Fibroblast of lung (primary cell): ENCODE measurements at regions not wholly inside any gene's neighbourhood (a gene's known extent, or its start where the extent isn't known, plus 50 kb on each side); places are given as distances from the start of the nearest gene placed in this dataset.

Experiments
- DNase-seq, 2 donors: peaks; one replicate each; pipeline versions ENCODE4 v3.0.0 to v3.0.0-alpha.2; 2010; ENCODE audit warnings: low read depth in 2 of 2
- H2AFZ ChIP-seq: 2 replicates; pipeline ENCODE4 v1.5.1; 2012; ENCODE audit warnings: low read length, control low read depth, inconsistent platforms
- H3K27ac ChIP-seq: 2 replicates; pipeline ENCODE4 v1.5.1; 2011; ENCODE audit warnings: low read length, control low read depth; ENCODE audit not compliant: insufficient read depth
- H3K27me3 ChIP-seq: 2 replicates; pipeline ENCODE4 v1.5.1; 2011; ENCODE audit warnings: mild to moderate bottlenecking, low read length; ENCODE audit not compliant: control insufficient read depth, insufficient read depth
- H3K36me3 ChIP-seq: 2 replicates; pipeline ENCODE4 v1.5.1; 2011; ENCODE audit warnings: low read length; ENCODE audit not compliant: control insufficient read depth, insufficient read depth
- H3K4me1 ChIP-seq: 2 replicates; pipeline ENCODE4 v1.5.1; 2011; ENCODE audit warnings: low read length; ENCODE audit not compliant: control insufficient read depth, insufficient read depth; ENCODE audit errors: extremely low read depth
- H3K4me2 ChIP-seq: 2 replicates; pipeline ENCODE4 v1.5.1; 2011; ENCODE audit warnings: low read length, control low read depth; ENCODE audit not compliant: insufficient read depth; ENCODE audit errors: extremely low read depth
- H3K4me3 ChIP-seq, 4 experiments: fragments of 200-600 bp in 1 of 4; sonication (generic) in 1 of 4; replicated peaks in 1 of 4; 2 replicates each; pipeline ENCODE4 v1.5.1; 2011 to 2016; ENCODE audit warnings: low read length in 4 of 4, low read depth in 3 of 4, mild to moderate bottlenecking in 3 of 4, control low read depth in 2 of 4, inconsistent platforms in 1 of 4, mixed read lengths in 1 of 4; ENCODE audit not compliant: insufficient read depth in 1 of 4; ENCODE audit errors: control extremely low read depth in 1 of 4
- H3K79me2 ChIP-seq: 2 replicates; pipeline ENCODE4 v1.5.1; 2012; ENCODE audit warnings: mild to moderate bottlenecking, low read length, inconsistent platforms; ENCODE audit not compliant: control insufficient read depth, insufficient read depth
- H3K9ac ChIP-seq: 2 replicates; pipeline ENCODE4 v1.5.1; 2011; ENCODE audit warnings: mild to moderate bottlenecking, low read length, control low read depth; ENCODE audit not compliant: insufficient read depth
- H3K9me3 ChIP-seq: 2 replicates; pipeline ENCODE4 v1.5.1; 2012; ENCODE audit warnings: low read depth, low read length; ENCODE audit not compliant: control insufficient read depth, insufficient read depth
- H4K20me1 ChIP-seq: 2 replicates; pipeline ENCODE4 v1.5.1; 2011; ENCODE audit warnings: low read length; ENCODE audit not compliant: control insufficient read depth, insufficient read depth; ENCODE audit errors: extremely low read depth
- EZH2 ChIP-seq: IDR thresholded peaks from 2 replicates; pipeline ENCODE4 v1.5.1; 2012; ENCODE audit warnings: low read length, control low read depth, mild to moderate bottlenecking; ENCODE audit errors: missing control alignments
- TF ChIP-seq, protein P1 (sequence below), 2 donors: IDR thresholded peaks in 1 of 2; conservative IDR thresholded peaks in 1 of 2; 1 replicate in 1 of 2; 2 replicates in 1 of 2; pipeline ENCODE4 v1.5.1; 2011 to 2012; ENCODE audit warnings: low read length in 2 of 2, control low read depth in 1 of 2, inconsistent platforms in 1 of 2, low read depth in 1 of 2, mild to moderate bottlenecking in 1 of 2

DNA sequence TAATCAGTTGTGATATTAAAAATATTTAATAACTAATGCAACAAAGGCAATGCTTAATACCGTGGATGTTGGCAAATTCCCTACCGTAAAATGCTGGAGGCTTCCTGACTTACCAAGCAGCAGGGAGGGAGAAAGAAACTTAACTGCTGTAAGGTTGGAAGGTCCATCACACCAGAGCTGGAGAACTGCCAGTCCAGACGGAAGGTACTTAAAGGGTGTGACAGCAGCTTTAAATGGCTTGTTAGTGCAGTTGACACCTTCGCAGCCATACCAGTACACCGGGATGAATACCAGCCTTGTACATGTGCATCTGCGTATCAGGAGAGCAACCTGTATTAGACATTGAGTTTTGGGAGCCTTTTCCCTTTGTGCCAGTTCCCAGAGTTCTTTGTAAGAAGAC lies 269.5 kb upstream of the NCAM2 start:
- Histone ChIP-seq H3K9ac (no peak overlapping the region), H3K27me3 (no peaks in the 10 kb centered on the region), H3K4me1 (no peaks in the 10 kb centered on the region), H3K27ac (no peak overlapping the region), H2AFZ (no peak overlapping the region), H3K4me2 (no peak overlapping the region), H3K4me3 (no peak overlapping the region), H3K9me3 (no peaks in the 10 kb centered on the region), H4K20me1 (no peaks in the 10 kb centered on the region), H3K79me2 (no peaks in the 10 kb centered on the region), H3K36me3 (no peaks in the 10 kb centered on the region)
- no peak for DNase-seq
- TF ChIP-seq, protein P1, sequence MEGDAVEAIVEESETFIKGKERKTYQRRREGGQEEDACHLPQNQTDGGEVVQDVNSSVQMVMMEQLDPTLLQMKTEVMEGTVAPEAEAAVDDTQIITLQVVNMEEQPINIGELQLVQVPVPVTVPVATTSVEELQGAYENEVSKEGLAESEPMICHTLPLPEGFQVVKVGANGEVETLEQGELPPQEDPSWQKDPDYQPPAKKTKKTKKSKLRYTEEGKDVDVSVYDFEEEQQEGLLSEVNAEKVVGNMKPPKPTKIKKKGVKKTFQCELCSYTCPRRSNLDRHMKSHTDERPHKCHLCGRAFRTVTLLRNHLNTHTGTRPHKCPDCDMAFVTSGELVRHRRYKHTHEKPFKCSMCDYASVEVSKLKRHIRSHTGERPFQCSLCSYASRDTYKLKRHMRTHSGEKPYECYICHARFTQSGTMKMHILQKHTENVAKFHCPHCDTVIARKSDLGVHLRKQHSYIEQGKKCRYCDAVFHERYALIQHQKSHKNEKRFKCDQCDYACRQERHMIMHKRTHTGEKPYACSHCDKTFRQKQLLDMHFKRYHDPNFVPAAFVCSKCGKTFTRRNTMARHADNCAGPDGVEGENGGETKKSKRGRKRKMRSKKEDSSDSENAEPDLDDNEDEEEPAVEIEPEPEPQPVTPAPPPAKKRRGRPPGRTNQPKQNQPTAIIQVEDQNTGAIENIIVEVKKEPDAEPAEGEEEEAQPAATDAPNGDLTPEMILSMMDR (conservative IDR thresholded peaks at IDR 0.05 in 1 of 2, IDR thresholded peaks at IDR 0.05 in 1 of 2; ENCODE audit: low read depth in 1 of 2, low read length in 2 of 2): no peak
- TF ChIP-seq EZH2: no peak

DNA sequence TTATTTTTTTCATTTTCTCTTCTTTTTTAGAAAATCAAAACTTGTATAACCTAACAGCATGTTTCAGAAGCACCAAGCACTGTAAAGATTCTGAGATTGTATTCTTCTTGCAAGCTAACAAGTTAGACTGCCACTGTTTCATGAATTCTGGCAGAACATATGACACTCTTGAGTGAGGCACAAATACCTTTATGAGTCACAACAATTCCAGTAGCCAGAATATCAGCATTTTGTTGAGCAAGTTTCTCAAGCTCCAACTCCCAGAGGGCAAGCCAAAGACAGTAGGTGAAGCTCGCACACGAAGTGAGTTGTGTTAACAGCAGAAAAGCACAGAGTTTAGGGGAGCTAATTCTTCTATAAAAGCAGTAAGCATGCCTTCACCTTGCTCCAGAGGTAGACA lies 268.8 kb upstream of the NCAM2 start:
- TF ChIP-seq EZH2: no peak
- TF ChIP-seq, protein P1 (conservative IDR thresholded peaks at IDR 0.05 in 1 of 2, IDR thresholded peaks at IDR 0.05 in 1 of 2; ENCODE audit: low read depth in 1 of 2, low read length in 2 of 2): no peak
- Histone ChIP-seq H3K27ac (no peak overlapping the region), H3K36me3 (no peaks in the 10 kb centered on the region), H3K27me3 (no peaks in the 10 kb centered on the region), H3K4me1 (no peaks in the 10 kb centered on the region), H3K4me2 (no peak overlapping the region), H3K4me3 (no peak overlapping the region), H3K79me2 (no peaks in the 10 kb centered on the region), H3K9me3 (no peaks in the 10 kb centered on the region), H4K20me1 (no peaks in the 10 kb centered on the region), H3K9ac (no peak overlapping the region), H2AFZ (no peak overlapping the region)
- peak in 1 of 2 donors; percentile 3 for DNase-seq

- Histone ChIP-seq H3K4me3 (no peak overlapping the region), H3K79me2 (no peaks in the 10 kb centered on the region), H3K9ac (no peak overlapping the region), H4K20me1 (no peaks in the 10 kb centered on the region), H2AFZ (no peak overlapping the region), H3K36me3 (no peaks in the 10 kb centered on the region), H3K4me2 (no peak overlapping the region), H3K4me1 (no peaks in the 10 kb centered on the region), H3K9me3 (no peaks in the 10 kb centered on the region), H3K27ac (no peak overlapping the region), H3K27me3 (no peaks in the 10 kb centered on the region)
- DNase-seq: no peak
- TF ChIP-seq EZH2: no peak
- TF ChIP-seq, protein P1 (conservative IDR thresholded peaks at IDR 0.05 in 1 of 2, IDR thresholded peaks at IDR 0.05 in 1 of 2; ENCODE audit: low read depth in 1 of 2, low read length in 2 of 2): no peak
These were observed 267.8 kb upstream of the NCAM2 start for GRCh38 chr21:20730441-20730840.
